GM19397 (cell line): ENCODE measurements at regions not wholly inside any gene's neighbourhood (a gene's known extent, or its start where the extent isn't known, plus 50 kb on each side); places are given as distances from the start of the nearest gene placed in this dataset.
"Not testable (repeated sequence)": the region's sequence is repeated elsewhere in the genome, so short reads cannot be mapped to it uniquely, and the experiment has no call there.

ENCODE experiments used
- ATAC-seq: cut with Tn5 transposase; IDR thresholded peaks from one replicate; pipeline ENCODE4 v1.9.1; 2021; ENCODE audit warnings: mild to moderate bottlenecking, moderate library complexity; ENCODE audit not compliant: unreplicated experiment

DNA sequence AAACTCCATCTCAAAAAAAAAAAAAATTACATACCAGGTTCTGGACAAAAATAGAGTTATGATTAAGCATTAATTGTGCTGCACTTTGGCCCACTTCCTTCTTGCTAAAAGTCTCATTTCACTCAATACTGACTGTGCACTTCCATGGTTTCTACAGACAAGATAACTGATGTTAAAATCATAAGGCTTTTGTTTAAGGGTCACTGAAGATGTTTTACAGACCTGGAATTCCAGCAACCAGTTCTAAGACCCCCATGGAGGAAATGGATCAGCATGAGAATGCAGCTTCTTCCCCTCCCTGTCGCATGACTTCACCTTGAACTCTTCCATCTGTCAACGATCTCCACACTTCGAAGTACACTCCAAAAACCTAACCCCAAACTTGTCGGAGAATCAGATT is 1191.8 kb upstream of the AUTS2 start:
- ATAC-seq = no peak

DNA sequence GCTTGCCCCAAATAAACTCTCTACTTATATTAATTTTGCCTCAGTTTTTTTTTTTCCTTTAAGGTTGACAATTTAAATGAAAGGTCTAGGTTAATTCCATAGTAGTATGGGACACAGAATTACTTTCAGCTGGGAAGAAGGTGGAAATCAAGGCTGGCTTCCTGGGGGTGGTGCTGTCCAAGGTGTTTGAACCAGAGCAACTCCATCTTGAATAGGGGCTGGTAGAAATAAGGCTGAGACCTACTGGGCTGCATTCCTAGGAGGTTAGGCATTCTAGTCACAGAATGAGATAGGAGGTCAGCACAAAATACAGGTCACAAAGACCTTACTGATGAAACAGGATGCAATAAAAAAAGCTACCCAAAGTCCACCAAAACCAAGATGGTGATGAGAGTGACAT is 1190.8 kb upstream of the AUTS2 start:
- no peak for ATAC-seq

DNA sequence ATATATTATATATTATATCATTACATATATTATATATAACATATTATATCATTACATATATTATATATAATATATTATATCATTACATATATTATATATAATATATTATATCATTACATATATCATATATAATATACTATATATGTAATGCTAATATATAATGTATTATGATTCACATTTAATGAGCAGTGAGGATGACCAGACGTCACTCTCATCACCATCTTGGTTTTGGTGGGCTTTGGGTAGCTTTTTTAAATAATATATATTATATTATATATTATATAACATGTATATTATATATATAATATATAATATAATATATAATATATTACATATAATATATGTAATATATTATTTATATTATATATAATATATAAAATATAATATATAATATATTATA is 1189.4 kb upstream of the AUTS2 start:
- no peak for ATAC-seq

DNA sequence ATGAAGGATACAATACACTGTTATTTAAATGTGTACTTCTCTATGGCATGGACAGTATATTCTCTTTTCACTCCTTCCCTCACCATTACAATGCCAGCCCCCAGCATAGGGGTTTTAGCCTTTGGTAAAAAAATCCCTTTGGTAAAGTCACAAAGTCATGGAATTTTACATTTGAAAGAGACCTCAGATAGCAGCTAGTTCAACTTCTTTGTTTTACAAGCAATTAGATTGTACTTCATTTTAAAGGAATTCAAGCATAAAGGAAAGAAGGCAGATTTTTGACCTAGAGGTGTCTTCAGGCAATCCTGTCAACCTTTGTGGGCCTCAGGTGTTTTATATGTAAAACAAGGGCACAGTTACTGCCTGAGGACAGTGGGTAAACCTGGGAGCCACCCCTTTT is 1188.4 kb upstream of the AUTS2 start:
- ATAC-seq = no peak

DNA sequence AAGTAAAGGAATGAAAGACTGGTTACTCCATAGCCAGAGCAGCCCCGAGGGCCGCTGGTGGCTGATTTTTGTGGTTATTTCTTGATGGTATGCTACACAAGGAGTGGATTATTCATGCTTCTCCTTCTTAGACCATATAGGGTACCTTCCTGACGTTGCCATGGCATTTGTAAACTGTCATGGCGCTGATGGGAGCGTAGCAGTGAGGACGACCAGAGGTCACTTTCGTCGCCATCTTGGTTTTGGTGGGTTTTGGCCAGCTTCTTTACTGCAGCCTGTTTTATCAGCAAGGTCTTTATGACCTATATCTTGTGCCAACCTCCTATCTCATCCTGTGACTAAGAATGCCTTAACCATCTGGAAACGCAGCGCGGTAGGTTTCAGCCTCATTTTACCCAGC is 1187.6 kb upstream of the AUTS2 start:
- ATAC-seq = not testable (repeated sequence)

DNA sequence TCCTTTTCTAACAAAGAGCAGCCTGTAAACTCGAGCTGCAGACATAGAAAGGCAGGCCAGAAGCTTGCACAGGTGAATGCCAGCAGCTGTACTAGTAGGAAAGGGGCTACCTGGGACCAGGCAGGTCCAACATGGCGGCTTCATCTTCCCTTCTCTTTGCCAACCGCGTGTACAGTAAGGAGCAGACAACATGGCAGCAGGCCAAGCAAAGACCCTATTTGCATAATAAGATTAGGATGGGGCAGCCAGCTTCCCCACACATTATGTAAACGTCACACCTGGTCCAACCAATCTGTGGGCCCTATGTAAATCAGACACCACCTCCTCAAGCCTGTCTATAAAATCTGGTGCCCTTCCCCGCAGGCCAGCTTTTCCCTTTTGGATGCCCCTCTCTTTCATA is 1186.5 kb upstream of the AUTS2 start:
- no peak for ATAC-seq

DNA sequence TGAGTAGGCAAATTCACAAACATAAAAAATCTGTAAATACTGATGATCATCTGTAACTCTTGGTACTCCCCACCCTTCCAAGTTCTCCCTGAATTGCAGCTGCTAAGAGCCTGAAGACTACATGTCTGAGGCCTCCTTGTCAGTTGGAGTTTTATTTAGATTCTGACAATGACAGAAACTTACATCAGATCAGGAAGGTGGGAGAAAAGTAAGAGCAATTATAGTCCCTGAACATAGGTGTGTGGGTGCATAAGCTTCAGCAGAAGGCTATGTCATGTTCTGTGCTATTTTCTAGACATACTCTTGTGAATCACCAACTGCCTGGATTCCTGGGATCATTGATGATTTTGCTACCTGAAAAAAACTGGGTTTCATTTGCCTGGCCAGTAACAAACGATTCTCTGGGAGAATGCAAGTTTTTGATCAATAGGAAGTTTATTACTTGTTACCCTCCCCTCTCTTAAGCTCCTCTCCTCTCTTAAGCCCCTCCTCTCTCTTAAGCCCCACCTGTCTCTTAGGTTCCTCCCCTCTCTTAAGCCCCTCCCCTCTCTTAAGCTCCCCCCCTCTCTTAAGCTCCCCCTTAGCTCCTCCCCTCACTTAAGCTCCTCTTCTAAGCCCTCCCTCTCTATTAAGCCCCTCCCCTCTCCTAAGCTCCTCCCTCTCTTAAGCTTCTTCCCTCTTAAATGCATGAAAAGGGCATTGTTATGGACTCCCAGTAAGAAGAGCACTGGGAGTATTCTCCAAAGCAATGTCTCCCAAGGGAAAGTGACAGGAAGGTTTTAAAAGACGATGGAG is 1183.4 kb upstream of the AUTS2 start:
- ATAC-seq = no peak

DNA sequence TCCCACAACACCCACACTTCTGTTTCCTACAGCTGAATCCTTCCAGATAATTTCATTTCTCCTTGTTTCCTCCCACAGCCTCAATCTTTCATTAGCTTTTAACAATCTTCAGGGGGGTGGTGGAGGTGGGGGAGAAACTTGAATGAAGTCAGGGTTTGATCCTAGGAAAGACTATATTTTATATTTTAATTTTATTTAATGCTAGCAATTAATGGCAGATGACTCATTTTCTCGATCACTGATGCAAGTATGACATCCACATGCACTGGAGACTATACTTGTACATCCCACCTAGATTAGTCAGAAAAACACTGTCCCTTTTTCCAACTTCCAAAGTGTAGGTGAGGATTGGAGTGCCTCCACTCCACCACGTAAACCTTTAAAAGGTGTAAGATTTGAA is 1181.3 kb upstream of the AUTS2 start:
- ATAC-seq = no peak

DNA sequence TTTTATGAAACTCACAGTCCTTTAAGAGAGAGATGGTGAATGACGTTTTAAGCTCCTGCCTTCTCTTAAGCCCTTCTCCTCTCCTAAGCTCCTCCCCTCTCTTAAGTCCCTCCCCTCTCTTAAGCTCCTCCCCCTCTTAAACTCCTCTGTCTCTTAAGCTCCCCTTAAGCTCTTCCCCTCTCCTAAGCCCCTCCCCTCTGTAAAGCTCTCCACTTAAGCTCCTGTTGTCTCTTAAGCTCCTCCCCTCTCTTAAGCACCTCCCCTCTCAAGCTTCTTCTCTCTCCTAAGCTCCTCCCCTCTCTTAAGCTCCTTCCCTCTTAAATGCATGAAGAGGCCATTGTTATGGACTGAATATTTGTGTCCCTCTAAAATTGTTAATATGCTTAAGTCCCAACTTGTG is 1180.6 kb upstream of the AUTS2 start:
- no peak for ATAC-seq

DNA sequence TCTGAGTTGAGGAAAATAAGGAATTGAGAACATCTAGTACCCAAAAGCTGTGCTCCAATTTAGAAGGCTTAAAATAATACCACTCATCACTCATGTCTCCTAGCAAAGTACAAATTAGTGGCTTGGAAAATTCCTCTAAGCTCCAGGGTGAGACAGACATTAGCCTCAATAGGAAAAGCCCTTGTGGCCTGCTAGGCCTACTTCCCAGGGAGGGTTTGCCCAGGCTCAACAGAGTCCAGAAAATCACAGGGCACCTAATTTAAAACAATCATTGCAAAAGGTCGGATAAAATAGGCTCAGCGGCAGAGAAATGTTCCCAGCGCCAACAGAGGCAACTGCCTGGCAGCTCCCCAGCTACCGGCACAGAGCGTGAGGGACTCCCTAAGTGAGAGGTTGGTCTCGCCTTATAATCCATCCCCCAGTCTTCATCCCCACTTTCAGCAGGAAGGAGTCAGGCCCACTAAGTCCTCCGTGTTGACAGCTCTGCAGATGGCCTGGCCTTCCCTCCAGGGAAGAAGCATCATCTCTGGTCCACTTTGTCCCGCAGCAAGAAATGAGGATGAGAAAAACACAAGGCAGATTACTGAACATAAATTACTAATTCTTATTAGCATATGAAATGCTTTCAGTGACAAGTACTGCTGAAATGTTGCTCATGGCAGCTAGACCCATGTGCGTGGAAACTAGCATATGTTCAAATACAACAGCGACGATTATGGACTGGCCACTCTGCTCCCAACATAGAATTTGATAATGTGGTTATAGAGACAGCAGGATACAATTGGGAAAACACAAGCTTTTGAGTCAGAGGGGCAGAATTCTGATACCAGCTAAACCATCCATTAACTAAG is 1177.7 kb upstream of the AUTS2 start:
- no peak for ATAC-seq

DNA sequence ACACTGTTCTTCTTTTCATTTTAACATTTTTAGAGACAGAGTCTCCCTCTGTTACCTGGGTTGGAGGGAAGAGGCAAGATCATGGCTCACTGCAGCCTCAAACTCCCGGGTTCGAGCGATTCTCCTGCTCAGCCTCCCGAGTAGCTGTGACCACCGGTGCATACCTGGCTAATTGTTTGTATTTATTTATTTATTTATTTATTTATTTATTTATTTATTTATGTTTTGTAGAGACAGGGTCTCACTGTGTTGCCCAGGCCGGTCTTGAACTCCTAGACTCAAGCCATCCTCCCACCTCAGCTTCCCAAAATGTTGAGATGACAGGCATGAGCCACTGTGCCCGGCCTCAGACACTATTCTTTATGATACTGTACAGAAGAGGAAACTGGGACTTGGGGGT is 1176.6 kb upstream of the AUTS2 start:
- ATAC-seq = no peak

DNA sequence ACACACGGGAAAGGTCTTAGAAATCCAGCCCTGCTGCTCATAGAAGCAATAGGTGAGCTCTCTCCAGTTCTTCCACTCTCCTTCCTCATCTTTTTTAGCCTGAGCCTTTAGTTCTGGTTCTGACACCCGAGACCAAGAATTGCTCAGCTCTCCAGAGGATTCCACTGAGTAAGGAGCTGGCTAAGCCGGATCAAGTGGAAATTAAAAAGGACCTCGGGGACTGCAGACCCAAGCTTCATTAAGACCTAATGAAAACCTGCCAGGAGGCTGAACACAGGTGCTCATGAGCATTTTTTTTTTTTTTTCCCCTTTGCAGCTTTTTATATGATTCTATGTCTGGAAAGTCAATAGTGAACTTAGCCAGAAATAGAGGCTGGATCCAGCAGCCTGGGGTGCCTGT is 1176.0 kb upstream of the AUTS2 start:
- no peak for ATAC-seq

DNA sequence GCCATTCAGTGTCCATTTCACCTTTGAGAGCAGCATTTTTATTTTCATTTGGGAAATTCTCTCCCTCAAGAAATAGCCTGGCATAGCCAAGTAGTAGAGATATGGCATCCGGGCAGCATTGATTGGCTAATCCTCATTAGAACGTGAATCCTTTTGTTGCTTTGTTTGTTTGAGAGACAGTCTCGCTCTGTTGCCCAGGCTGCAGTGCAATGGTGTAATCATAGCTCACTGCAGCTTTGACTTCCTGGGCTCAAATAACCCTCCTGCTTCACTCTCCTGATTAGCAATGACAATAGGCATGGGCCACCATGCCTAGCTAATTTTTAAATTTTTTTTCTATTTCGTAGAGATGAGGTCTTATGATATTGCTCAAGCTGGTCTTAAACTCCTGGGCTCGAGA is 1174.9 kb upstream of the AUTS2 start:
- ATAC-seq = no peak

DNA sequence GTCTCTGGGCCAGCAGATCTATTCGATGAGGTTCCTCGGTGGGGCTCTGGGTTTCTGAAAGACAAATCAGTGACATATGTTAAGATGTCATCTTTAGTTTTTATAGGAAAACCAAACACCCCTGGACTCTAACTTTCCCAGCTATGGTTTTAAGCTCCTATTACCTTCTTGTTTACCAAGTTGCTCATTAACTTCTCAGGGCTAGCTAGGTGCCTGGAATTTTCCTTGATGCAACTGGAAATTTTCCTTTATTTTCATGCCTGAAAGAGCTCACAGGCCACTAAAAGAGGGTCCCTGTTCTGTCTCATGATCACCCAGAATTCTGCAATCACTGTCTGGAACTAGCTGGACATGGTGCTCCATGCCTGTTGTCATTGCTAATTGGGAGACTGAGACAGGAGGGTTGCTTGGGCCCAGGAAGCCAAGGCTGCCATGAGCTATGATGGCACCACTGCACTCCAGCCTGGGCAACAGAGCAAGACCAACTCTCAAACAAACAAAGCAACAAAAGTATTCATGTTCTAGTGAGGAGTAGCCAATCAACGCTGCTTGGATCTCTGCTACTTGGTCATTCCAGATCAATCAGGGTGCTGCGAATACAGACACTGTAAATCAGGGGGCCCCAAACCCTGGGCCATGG is 1173.5 kb upstream of the AUTS2 start:
- no peak for ATAC-seq

DNA sequence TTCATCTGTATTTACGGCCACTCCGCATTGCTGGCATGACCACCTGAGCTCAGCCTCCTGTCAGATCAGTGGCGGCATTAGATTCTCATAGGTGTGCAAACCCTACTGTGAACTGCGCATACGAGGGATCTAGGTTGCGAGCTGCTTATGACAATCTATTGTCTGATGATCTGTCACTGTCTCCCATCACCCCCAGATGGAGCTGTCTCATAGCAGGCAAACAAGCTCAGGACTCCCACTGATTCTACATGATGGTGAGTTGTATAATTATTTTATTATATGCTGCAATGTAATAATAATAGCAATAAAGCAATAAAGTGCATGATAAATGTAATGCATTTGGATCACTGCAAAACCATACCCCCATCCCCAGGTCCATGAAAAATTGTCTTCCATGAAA is 1172.9 kb upstream of the AUTS2 start:
- ATAC-seq = no peak

DNA sequence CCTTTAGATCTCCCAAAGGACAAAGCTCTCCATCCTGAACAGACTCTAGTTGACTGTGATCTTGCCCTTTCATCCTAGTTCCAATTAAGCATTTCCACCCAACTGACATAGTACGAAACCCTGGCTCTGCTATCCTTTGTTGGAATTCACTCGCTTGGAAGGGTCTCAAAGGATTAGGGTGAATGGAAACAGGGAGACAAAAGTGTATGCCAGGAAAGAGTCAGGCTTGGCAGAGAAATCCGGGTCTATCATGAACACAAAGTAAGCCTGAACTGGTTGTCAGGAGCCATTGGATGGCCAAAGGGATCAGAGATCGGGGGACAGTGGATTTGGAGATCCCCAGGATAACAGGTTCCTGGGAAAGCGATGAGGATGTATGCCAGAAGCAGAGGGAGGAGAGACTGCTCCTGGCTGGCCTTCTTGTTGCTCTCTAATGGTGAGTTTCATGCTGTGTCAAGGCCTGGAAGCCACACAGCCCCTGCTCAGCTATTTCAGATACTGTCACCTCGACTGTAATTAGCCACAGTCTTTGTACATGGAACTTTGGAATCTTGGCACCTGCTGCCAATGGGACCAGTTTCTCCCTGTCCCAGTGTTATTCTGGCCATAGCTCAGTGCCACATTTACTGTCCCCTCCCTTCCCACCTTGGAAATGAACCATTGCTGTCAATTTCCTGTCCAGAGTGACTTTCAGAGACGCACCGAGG is 1168.7 kb upstream of the AUTS2 start:
- ATAC-seq = no peak

DNA sequence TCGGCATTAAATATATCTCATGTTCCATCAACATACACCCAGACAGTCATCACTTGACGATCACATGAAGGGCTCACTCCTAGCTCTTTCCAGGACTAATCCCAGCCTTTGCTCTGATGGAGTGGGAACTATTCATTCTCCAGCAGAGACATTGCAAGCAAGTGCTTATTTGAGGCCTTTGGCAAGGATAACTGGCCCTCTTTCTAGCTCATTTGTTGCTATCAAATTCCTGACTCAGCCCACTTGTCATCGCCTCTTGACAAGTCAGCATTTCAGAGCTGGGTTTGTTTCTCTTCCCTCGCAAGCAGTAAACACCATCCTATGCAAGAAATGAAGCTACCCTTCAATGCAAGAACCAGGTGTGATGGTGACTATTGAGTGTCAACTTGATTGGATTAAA is 1165.7 kb upstream of the AUTS2 start:
- no peak for ATAC-seq

DNA sequence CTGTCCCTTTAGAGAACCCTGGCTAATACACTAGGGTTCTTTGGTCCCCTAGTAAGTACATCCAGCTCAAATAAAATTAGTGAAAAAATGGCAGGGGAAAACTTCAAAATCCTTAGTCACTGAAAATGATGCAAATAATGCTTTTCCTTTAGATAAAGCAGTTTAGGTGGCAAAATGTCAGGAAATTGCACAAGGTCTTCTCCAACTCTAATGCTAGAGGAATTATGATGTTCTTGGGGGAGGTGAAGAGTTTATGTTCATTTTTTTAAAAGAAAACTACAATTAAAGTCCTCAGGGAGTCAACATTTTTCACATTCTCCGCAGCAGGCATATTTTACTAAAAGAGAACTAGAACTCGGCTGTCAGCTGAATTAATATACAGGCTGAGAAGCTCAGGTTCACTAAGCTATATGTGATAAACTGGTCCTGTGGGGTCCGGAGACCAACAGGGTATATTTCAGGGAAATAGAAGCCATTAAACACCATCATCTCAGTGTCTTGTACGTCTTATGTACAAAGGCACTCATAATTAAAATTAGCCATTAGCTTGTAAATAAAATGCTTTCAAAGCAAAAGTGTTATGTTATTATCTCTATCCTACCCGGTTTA is 1164.7 kb upstream of the AUTS2 start:
- ATAC-seq = no peak

DNA sequence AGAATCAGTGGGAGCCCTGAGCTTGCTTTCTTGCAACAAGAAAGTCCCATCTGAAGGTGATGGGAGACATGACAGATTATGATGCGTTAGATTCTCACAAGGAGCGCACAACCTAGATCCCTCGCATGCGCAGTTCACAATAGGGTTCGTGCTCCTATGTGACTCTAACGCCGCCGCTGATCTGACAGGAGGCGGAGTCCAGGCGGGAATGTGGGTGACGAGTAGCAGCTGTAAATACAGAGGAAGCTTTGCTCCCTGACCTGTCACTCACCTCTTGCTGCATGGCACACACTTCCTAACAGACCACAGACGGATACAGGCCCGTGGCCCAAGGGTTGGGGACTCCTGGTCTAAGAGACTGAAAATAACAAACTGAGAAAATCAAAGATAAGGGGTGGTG is 1163.4 kb upstream of the AUTS2 start:
- no peak for ATAC-seq

DNA sequence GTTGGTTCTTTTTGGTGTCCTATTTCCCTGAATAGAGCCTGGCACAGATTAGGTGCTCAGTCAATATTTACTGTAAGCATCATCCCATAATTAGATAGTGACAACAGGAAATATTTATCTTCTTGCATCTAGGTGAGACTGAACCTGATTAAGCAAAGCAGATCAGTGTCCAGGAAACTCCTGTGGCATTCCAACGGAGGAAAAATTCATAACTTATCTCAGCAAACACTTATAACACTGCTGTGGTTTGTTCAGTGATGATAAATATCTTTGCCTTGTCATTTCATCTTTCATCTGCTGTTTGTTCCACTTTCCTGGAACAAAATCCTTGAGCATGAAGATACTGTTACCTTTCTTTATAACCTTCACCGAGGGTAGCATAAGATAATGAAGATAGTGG is 1160.3 kb upstream of the AUTS2 start:
- no peak for ATAC-seq

DNA sequence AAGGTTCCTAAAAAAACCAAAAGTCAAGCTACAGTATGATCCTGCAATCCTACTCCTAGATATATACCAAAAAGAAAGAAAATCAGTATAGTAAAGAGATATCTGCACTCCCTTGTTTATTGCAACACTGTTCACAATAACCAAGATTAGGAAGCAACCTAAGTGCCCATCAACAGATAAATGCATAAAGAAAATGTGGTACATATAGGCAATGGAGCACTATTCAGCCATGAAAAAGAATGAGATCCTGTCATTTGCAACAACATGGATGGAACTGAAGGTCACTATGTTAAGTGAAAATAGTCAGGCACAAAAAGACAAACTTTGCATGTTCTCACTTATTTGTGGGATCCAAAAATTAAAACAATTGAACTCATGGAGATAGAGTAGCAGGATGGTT is 1159.5 kb upstream of the AUTS2 start:
- no peak for ATAC-seq
